22Rv1 (cell line): ENCODE measurements at regions not wholly inside any gene's neighbourhood (a gene's known extent, or its start where the extent isn't known, plus 50 kb on each side); places are given as distances from the start of the nearest gene placed in this dataset.

ENCODE experiments used
- CTCF ChIP-seq: fragments of 450-650 bp; IDR thresholded peaks from 2 replicates; pipeline ENCODE4 v1.5.1; 2017; ENCODE audit warnings: mild to moderate bottlenecking
- ZFX ChIP-seq: fragments of 450-650 bp; IDR thresholded peaks from 2 replicates; pipeline ENCODE4 v1.6.1; 2017; ENCODE audit warnings: antibody characterized with exemption, borderline replicate concordance

GRCh38 chr9:90033028-90033650 lies 428.3 kb downstream of the GADD45G start:
- TF ChIP-seq ZFX, result no peak
- no peak for TF ChIP-seq CTCF
